ENCODE measurements at regions not wholly inside any gene's neighbourhood (a gene's known extent, or its start where the extent isn't known, plus 50 kb on each side); places are given as distances from the start of the nearest gene placed in this dataset.

DNA sequence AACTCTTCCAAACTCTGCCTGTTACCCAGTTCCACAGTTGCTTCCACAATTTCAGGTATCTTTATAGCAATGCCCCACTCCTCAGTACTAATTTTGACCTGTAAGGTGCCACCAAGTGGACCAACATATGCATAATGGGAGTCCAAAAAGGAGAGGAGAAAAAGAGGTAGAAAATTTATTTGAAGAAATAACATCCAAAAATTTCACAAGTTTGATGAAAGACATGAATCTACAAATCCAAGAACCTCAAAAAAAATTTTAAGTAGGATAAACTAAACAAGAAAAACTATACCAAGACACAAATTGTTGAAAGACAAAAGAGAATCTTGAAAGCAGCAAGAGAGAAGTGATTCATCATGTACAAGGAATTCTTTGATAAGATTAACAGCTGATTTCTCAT is 79.8 kb downstream of the BARX1 start:
- DNase-seq = no peak

DNA sequence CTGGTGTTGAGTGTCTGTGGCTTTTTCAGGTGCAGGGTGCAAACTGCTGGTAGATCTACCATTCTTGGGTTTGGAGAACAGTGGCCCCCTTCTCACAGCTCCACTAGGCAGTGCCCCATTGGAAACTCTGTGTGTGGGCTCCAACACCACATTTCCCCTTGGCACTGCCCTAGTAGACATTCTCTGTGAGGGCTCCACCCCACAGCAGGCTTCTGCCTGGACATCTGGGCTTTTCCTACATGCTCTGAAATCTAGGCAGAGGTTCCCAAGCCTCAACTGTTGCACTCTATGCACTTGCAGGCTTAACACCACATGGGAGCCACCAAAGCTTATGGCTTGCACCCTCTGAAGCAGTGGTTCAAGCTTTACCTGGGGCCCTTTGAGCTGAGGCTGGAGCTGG is 80.9 kb downstream of the BARX1 start:
- DNase-seq = no peak

DNA sequence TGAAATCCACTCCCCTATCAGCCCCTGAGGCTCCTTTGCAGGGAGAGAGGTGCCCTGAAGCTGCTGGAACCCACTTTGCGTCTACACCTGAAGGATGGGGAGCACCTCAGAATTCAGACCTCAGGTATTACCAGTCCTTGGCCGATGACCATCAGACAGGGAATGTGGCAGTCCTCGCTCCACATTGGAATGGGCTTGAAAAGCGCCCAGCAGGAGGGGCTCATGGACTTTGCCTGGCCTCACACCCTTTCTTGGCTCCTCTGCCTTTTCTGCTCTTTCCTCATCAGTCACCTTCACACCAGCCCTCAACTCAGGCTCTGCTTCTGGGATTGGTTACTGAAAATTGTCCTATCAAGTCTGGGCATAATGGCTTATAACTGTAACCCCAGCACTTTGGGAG is 83.9 kb downstream of the BARX1 start:
- DNase-seq = no peak

DNA sequence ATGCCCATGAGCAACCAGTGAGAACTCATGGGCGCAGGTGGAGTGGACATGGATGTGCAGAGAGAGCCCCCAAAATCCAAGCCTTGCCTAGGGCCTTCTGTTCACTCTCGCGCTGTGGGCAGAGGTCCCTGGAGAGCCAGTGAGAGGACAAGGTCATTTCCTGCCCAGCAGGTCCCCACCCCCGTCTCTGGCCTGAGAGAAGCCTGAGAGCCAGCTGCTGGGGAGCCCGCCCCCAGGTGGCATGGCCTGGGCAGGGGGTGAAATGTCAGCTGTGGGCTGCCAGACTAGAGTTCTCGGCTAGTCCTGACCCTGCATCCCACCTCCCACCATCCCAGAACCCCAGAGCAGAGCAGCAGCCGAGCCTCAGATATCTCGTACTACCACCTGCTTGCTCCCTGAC is 85.3 kb downstream of the BARX1 start:
- no peak for DNase-seq

DNA sequence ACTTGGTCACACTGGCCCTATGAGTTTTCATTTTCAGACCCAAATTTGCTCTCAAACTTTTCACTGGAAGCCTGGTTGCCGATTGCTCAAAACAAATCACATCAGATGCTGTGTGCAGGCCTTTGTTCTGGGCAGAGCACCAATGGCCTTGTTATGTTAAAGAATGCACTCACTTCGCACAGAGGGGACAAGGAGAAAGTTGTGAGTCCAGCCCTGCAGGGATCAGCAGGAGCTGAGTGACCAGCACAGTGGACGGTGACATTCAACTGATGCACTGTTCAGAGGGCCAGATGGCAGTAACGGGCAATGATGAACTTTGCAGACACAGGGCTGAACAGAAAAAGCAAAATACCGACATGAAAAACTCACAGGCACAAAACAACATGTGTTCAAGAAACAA is 86.1 kb downstream of the BARX1 start:
- DNase-seq = no peak

DNA sequence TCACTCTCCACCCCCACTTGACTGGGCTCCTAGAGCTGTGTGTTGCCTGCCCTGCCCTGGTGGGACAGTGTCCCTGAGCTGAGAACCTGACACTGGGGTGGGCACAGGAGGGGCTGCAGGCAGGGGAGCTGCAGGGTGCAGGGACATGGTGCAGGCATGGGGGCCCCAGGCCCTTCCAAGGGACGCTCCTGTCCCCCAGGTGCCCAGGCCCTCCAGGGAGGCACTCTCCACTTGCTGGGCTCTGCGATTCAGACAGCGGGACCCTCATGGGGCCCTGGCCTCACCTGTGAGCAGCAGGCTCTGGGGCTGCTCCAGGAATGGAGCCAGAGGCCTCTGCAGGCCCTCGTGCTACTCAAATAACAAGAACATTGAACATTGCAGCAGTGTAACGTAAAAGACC is 89.4 kb downstream of the BARX1 start:
- no peak for DNase-seq

DNA sequence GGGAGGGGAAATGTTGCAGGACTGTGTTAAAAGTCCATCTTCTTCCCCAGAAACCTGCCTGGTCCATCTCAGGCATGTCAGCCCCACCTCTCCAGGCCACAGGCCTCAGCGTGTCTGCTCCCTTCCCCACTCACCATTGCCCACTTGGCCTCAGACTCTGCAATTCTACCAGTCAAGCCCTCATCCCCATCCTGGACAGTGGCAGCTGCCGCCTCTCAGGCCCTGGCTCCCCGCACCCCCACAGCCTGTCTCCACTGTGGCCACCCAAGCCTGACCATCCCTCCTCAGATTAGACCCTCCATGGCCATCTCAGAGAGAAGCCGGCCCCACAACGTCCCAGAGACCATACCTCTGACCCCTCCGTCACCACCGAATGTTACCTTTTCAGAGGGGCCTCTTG is 89.9 kb downstream of the BARX1 start:
- no peak for DNase-seq

DNA sequence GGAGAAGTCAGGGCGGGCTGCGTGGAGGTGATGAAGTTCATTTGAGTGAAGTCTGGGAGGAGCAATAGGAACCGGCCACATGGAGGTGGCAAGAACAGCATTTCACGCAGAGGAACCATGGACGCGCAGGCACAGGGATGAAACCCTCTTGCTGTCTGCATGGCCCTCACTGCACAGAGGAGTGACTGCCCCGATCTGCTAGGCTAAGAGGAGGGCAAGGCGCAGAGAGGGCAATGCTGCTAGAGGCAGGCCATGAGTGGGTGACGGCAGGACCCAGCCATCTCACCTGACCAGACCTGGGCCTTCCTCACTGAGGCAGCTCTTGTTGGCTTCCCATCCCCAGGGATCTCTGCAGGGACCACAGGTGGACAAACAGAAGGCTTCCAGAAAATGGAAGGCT is 90.3 kb downstream of the BARX1 start:
- DNase-seq = no peak

DNA sequence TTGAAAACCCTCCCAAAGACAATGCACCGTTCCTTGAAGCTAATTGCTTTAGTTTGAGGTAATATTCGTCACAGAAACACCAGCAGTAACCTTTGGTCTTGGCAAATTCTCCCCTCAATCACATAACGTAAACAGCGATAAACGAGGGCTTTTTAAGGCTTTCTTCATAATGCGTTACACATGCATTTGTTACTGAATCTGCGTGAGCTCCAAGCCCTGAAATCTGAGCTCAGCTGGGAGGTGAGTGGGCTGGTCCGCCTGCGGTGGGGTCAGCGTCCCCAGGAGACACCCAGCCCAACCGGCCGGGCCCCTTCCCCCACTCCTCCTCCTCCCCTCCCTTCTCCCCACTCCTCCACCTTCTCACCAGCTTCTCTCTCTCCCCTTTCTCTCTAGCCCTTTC is 91.1 kb downstream of the BARX1 start:
- no peak for DNase-seq

DNA sequence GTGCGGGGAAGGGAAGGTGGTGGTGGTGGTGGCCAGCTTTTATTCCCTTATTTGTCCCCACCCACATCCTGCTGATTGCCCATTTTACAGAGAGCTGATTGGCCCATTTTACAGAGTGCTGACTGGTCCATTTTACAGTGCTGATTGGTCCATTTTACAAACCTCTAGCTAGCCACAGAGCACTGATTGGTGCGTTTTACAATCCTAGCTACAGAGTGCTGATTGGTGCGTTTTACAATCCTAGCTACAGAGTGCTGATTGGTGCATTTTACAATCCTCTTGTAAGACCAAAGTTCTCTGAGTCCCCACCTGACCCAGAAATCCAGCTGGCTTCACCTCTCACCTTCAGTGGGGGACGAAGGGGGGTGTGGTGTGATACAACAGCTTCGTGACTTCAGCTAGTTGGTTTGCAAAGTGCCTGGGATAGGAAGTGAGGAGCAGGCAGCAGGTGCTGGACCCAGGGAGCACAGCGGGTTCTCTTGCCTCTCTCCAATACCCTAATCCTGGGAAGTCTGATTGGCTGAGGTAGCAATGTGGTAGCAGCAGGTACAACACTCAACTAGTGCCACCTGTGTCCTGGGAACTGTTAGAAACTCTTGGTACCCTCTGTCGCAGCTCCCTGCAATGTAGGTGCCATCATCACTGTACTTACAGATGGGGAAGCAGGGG is 92.1 kb downstream of the BARX1 start:
- DNase-seq = no peak

DNA sequence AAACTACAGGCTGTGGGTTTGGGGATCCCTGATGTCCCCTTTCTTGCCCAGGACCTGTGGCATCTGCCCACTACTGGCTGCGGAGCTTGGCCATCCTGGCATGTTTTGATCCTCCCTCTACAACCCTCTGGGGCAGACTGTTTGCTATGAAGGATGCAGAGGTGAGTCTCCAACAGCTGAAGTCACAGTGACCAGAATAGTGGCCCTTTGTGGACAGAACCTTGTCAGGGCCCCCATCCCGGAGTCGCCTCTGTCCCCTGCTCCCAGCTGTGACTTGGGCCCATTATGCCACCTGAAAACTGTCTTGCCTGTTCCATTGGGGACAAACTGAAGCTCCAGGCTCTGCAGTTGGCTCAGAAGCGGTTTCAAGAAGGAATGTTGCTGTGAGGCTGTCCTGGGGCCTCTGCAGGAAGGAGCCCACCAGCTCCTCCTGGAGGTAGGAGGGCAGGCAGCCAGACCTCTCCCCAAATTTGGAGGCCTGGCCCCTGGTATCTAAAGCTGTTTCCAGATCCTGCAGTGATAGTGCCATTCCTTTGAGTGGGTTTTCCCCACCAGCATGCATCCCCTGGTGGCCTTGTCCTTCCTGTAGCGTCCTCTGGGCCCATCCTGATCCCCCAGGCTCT is 93.3 kb downstream of the BARX1 start:
- no peak for DNase-seq

DNA sequence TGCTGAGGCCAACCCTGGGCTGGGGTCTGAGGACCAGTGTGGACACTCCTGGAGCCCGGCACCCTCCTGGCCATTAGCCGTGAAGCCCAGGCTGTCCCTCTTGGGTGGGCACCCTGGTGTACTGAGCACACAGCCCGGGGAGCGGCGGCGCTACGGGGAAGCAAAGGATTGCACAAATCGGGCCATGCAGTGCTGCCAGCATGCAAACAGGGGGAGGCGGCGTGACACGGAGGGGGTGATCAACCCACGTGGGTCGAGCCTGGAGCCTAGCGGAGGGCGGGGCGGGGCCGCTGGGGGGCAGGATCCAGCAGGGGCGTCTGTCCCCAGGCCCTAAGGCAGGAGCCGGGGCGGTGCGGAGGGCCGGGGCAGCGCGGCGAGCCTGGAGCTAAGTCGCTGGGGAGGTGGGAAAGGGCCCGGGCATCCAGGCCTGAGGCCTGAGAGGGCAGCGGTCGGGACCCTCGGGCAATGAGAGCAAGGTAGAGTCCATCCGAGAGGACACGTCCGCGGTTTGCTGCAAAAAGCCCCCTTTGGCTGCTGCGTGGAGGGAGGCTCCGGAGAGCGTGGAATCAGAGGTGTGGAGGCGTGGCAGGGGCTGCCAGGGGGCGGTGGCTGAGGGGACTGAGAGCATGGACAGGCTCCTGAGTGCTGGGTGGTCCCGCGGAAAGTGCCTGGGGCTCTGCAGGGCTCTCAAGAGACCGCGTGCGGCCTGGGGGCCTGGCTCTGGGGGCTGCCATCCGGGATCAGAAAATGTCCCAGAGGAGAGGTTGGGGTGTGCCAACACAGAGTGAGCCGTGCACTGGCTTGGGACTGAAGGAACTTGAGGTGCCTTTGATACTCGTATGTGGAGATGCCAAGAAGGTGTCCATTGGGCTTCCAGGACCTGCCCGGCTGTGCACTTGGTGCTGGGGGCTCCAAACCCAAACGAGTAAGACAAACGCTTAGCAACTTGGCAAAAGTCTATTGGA is 94.2 kb downstream of the BARX1 start:
- no peak for DNase-seq

DNA sequence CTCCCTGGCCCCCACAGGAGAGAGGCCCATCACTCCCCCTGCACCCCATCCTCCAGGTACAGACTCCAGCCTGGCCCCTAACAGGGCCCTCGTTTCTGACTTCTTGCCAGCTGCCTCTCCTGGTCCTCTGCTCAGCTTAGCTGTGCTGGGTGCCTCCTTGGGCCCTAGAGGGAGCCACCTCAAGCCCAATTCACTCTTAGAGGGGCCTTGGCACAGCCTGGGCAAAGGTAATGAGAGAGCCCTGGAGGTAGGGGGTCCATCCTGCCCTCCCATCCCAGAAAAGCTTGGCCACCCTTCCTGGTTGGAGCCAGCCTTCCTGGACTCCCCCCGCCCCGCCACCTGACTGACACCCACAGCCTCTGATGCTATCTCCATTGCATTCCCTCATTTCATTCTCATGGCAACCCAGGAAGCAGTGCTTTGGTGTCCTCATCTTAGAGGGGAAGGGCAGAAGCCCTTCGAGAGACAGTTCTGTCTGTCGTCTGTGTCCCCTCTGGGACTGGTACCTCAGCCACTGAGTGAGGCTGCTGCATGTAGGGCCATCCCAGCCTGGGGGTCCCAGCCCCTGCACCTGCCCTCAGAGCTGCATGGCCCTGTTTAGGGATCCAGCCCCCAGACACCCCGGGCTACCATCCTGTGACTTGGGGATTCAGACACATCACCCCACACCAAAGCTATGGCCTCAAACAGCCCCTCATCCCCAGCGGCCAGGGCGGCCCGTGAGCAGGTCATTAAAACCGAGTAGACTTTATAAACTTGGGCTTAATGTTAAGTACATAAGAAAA is 95.5 kb downstream of the BARX1 start:
- no peak for DNase-seq

DNA sequence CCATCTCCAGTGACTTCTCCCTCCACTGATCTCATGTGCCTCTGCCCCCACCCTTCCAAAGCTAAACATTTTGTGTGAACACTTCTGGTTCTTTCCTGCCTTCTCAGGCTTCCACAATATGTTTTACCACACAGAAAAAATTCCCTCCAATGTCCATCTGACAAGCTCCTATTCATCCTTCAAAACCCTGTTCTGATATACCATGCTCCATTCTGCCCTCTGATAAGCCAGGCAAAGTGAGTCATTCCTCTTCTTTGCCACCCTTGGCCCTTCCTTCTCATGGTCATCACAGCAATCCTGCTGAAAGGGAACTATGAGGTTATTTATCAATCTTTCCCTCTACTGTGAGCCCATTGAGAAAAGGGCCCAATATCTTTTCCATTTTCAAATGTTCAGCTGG is 97.6 kb downstream of the BARX1 start:
- no peak for DNase-seq

DNA sequence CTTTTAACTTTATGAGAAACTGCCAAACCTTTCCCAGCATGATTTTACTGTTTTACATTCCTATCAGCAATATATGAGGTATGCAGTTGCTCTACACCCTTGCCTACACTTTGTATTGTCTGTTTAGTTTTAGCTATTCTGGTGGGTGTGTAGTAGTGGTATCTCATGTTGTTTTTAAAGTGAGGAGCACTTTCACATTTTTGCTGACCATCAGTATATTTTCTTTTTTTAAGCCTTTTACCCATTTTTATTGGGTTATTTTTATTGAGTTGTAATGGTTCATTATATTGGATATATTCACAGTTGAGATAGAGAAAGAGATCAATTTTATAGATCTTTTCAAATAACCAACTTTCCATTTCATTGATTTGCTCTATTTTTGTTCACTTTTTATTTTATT is 102.4 kb downstream of the BARX1 start:
- no peak for DNase-seq

DNA sequence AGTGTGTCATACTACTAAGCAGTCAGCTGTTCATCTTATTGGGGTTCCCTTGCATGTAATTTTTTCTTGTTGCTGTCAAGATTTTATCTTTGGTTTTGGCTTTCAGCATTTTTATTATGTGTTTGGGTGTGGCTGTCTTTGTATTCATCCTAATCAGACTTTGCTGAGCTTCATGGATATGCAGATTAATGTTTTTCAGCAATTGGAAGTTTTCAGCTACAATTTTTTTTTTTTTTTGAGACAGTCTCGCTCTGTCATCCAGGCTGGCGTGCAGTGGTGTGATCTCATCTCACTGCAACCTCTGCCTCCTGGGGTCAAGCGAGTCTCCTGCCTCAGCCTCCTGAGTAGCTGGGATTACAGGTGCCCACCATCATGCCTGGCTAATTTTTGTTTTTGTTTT is 108.8 kb downstream of the BARX1 start:
- no peak for DNase-seq

DNA sequence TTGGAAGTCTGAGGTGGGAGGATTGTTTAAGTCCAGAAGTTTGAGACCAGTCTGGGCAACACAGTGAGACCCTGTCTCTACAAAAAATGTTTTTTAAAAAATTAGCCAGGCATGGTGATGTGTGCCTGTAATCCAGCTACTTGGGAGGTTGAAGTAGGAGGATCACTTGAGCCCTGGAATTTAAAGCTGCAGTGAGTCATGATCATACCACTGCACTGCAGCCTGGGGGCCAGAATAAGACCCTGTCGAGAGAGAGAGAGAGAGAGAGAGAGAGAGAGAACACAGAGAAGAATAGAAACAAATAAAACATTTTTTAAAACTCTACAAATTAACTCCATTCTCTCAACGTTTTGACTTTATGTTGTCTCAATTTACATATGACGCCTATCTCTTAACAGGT is 111.8 kb downstream of the BARX1 start:
- no peak for DNase-seq

DNA sequence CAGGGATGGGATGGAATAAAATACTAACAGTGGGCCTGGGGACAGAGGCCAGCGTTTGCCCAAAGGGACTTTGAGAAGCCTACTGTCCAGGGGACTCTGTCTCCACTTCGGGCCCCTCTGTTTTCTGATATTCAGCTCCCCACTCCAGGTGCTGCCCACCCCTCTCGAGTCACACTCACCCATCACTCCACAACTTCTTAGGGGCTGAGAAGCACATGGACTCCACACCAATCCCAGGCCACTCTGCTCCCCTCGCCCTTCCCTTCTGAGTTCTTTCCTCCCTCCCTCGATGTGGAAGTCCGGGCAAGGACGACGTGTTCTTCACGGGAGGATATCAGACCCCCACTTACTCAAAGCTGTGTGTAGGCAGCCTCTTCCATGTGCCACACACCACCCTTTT is 124.5 kb downstream of the BARX1 start:
- no peak for DNase-seq

DNA sequence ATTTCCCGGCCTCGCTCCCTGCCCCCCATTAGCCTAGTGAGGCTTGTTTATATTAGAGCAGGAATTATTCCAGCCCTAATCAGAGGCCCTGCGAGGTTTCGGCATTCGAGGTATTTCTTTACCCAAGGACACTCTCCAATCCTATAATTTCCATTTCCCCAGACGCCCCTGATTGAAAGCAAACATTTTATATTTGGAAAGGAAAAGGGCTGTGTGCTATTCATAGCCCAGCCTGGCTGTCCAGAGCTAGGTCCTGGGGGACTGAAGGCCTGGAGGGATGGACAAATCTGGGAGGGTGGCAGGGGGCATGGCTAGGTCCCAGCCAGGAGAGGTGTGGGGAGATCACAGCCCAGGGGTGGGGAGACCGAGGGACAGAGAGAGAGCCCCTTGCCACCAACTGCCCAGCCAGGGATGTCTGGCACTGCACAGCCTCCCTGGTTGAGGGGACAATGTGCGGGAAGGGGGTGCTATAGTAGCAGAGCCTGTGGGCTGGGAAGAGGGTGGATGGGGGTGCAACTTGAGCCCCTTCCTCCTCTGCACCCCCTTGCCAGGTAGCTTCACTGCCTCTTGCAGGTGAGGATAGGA is 125.1 kb downstream of the BARX1 start:
- no peak for DNase-seq

DNA sequence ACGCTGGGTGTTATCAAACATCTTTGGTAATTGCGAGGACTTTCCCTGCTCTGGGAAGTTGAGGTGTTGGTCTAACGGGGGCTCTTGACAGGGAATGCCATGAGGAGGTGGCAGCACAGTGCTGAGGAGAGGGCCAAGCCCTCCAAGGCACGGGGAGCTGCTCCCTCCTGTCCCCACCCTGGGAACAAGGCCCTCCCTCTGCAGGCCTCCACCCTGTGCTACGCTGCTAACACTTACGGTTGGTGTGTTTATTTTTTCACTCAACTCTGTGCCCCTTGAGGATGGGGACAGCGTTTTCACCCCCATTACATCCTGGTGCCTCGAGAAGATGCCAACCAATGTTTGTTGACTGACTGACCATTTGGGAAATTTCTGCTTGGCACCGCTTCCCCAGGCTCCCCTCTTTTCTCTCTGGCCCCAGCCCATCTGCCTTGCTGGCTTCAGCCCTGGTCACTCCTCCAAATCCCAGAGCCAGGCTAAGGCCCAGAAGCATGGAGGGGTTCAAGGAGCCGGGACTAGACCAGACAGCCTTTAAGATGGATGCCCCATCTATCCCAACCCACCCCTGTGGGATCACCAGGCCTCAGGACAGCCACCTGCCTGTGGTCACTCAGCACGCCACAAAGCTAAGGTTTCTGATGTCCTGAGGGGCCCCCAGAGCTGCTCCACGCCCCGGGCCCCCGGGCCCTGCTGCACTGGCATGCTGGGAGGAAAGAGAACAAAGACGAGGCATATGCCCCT is 125.7 kb downstream of the BARX1 start:
- DNase-seq = no peak

DNA sequence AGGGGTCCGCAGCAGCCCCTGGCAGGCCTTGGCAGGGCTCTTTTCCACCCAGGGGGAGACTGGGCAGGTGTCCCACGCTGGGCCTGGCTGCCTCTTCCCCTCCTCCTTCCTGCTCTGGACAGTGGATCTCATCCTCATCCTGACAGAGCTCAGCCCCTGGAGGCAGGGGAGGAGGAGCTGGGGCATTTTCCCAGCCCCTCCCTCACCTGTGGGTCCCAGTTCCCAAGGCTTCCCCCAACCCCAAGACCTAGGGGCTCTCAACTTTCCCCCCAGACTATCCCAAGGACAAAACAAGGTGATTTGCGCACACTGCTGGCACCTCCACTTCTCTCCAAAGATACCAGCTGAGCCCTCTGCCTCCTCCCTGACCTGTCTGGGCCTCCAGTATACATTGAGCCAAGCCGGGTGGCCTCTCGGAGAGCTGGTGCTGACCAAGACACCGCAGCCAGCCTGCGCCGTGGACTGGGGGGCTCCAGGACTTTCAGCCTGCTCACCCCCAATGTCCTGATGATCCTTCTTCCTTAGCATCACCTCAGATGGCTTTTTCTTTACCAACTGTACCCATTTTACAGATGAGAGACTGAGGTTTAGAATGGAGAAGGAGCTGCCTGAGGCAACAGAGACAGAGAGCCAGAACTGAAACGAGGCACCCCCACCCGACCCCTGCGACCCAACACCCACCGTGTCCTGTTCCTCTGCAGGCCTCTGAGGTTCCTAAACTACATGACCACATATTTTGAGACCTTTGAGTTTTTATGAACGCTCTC is 126.6 kb downstream of the BARX1 start:
- DNase-seq = no peak
